AG09319 (cell line): ENCODE measurements at regions not wholly inside any gene's neighbourhood (a gene's known extent, or its start where the extent isn't known, plus 50 kb on each side); places are given as distances from the start of the nearest gene placed in this dataset.

Source experiments
- DNase-seq: peaks from one replicate; pipeline ENCODE4 v3.0.0-alpha.2; 2010; ENCODE audit warnings: low read depth; ENCODE audit errors: extremely low read depth
- CTCF ChIP-seq: IDR thresholded peaks from 2 replicates; pipeline ENCODE4 v1.5.1; 2011; ENCODE audit warnings: low read depth, mild to moderate bottlenecking, inconsistent platforms, low read length, moderate library complexity

- DNase-seq, result no peak
Measured at GRCh38 chr6:14746139-14746837, 499.6 kb upstream of the JARID2 start.

GRCh38 chr6:14747881-14748520 lies 497.9 kb upstream of the JARID2 start:
- no peak for DNase-seq
- no peak for TF ChIP-seq CTCF

More at GRCh38 chr6:14746139-14746837, 499.6 kb upstream of the JARID2 start:
- TF ChIP-seq CTCF, result no peak

GRCh38 chr6:14748679-14749078 lies 497.2 kb upstream of the JARID2 start:
- TF ChIP-seq CTCF, result no peak
- DNase-seq, result no peak

GRCh38 chr6:14750059-14750661 lies 495.7 kb upstream of the JARID2 start:
- DNase-seq, result no peak
- TF ChIP-seq CTCF, result no peak

GRCh38 chr6:14751645-14752175 lies 494.2 kb upstream of the JARID2 start:
- TF ChIP-seq CTCF, result no peak
- no peak for DNase-seq

GRCh38 chr6:14754751-14755513 lies 490.9 kb upstream of the JARID2 start:
- TF ChIP-seq CTCF, result no peak

More at GRCh38 chr6:14754751-14755513, 490.9 kb upstream of the JARID2 start:
- DNase-seq, result no peak
